IMR-90 (cell line): ENCODE measurements at regions not wholly inside any gene's neighbourhood (a gene's known extent, or its start where the extent isn't known, plus 50 kb on each side); places are given as distances from the start of the nearest gene placed in this dataset.
A peak's percentile ranks its signal among the peaks of the same experiment; 100 is the strongest.

ENCODE experiments used
- ATAC-seq: fragments of 200-7000 bp; cut with Tn5 transposase; 2 replicates; pipeline ENCODE4 v1.9.1; 2020; ENCODE audit warnings: low read depth, mild to moderate bottlenecking, moderate library complexity
- BruUV-seq: library from RNA; stranded (reverse); fragments of 400-500 nt; replicated peaks from 2 replicates; lab custom pipeline; 2021; lab: Mats Ljungman, UMichigan
- CTCF ChIA-PET: fragments of 300-600 bp; formaldehyde crosslinking; extraction: SDS; loops from one replicate; lab custom pipeline; 2021; ENCODE audit warnings: antibody characterized with exemption; lab: Yijun Ruan, JAX
- POLR2A ChIA-PET: fragments of 300-600 bp; sonication (Branson Sonifier 250); formaldehyde crosslinking; loops from one replicate; lab custom pipeline; 2022; ENCODE audit warnings: antibody characterized with exemption; ENCODE audit not compliant: unreplicated experiment; lab: Charles Lee
- DNase-seq: peaks from one replicate; pipeline ENCODE4 v3.0.0; 2013
- H2AFZ ChIP-seq: replicated peaks from 2 replicates; pipeline ENCODE3; 2013; ENCODE audit warnings: low read length, mild to moderate bottlenecking; ENCODE audit not compliant: poor library complexity
- H2AK5ac ChIP-seq: 2 replicates; pipeline ENCODE4 v1.6.1; 2013; ENCODE audit warnings: low read depth, low read length, inconsistent platforms
- H2AK9ac ChIP-seq: replicated peaks from 2 replicates; pipeline ENCODE3; 2013; ENCODE audit warnings: mild to moderate bottlenecking, low read depth, low read length, moderate library complexity; ENCODE audit not compliant: poor library complexity
- H2BK120ac ChIP-seq: 2 replicates; pipeline ENCODE4 v1.6.1; 2013; ENCODE audit warnings: low read depth, low read length, inconsistent platforms
- H2BK15ac ChIP-seq: 3 replicates; pipeline ENCODE4 v1.6.1; 2013; ENCODE audit warnings: low read depth, low read length, inconsistent platforms
- H2BK20ac ChIP-seq: 2 replicates; pipeline ENCODE4 v1.6.1; 2013; ENCODE audit warnings: low read depth, mild to moderate bottlenecking, inconsistent platforms, low read length, moderate library complexity
- H2BK5ac ChIP-seq: 2 replicates; pipeline ENCODE4 v1.6.1; 2013; ENCODE audit warnings: mild to moderate bottlenecking, low read depth, low read length, inconsistent platforms; ENCODE audit not compliant: poor library complexity, severe bottlenecking
- H3K14ac ChIP-seq: replicated peaks from 2 replicates; pipeline ENCODE4 v1.6.1; 2013; ENCODE audit warnings: low read depth, low read length, inconsistent platforms
- H3K18ac ChIP-seq: 2 replicates; pipeline ENCODE4 v1.6.1; 2013; ENCODE audit warnings: low read depth, low read length, control low read depth
- H3K23ac ChIP-seq: 2 replicates; pipeline ENCODE4 v1.6.1; 2013; ENCODE audit warnings: low read depth, low read length, inconsistent platforms
- H3K27ac ChIP-seq: 2 replicates; pipeline ENCODE4 v1.5.1; 2013; ENCODE audit warnings: mild to moderate bottlenecking, control low read depth, low read length; ENCODE audit not compliant: insufficient read depth
- H3K27me3 ChIP-seq: 2 replicates; pipeline ENCODE4 v1.6.1; 2013; ENCODE audit warnings: low read length; ENCODE audit not compliant: control insufficient read depth, insufficient read depth
- H3K36me3 ChIP-seq: 2 replicates; pipeline ENCODE4 v1.6.1; 2013; ENCODE audit warnings: low read length, mixed read lengths; ENCODE audit not compliant: control insufficient read depth, insufficient read depth
- H3K4ac ChIP-seq: 2 replicates; pipeline ENCODE4 v1.6.1; 2013; ENCODE audit warnings: low read depth, low read length, inconsistent platforms
- H3K4me1 ChIP-seq: 2 replicates; pipeline ENCODE4 v1.6.1; 2013; ENCODE audit warnings: low read length, mixed read lengths; ENCODE audit not compliant: control insufficient read depth, insufficient read depth
- H3K4me2 ChIP-seq: 2 replicates; pipeline ENCODE4 v1.6.1; 2013; ENCODE audit warnings: low read depth, mild to moderate bottlenecking, control low read depth, low read length, moderate library complexity
- H3K4me3 ChIP-seq: 2 replicates; pipeline ENCODE4 v1.5.1; 2013; ENCODE audit warnings: low read depth, mild to moderate bottlenecking, control low read depth, low read length, moderate library complexity; ENCODE audit not compliant: insufficient read depth
- H3K56ac ChIP-seq: 2 replicates; pipeline ENCODE4 v1.6.1; 2013; ENCODE audit warnings: low read length, inconsistent platforms; ENCODE audit not compliant: insufficient read depth; ENCODE audit errors: extremely low read depth
- H3K79me1 ChIP-seq, 2 experiments: 2 replicates each; pipeline ENCODE4 v1.6.1; 2013; ENCODE audit warnings: low read length in 2 of 2, inconsistent platforms in 1 of 2, low read depth in 1 of 2
- H3K9ac ChIP-seq: 2 replicates; pipeline ENCODE4 v1.6.1; 2013; ENCODE audit warnings: low read depth, low read length, control low read depth
- H3K9me1 ChIP-seq: 2 replicates; pipeline ENCODE4 v1.6.1; 2013; ENCODE audit warnings: low read length, inconsistent platforms; ENCODE audit not compliant: insufficient read depth
- H3K9me3 ChIP-seq: 2 replicates; pipeline ENCODE4 v1.6.1; 2013; ENCODE audit warnings: low read length; ENCODE audit not compliant: control insufficient read depth, insufficient read depth
- H4K20me1 ChIP-seq: 2 replicates; pipeline ENCODE4 v1.6.1; 2013; ENCODE audit warnings: low read length, inconsistent platforms; ENCODE audit not compliant: insufficient read depth
- H4K5ac ChIP-seq: 2 replicates; pipeline ENCODE4 v1.6.1; 2013; ENCODE audit warnings: mild to moderate bottlenecking, low read depth, low read length, control low read depth
- H4K8ac ChIP-seq, 2 experiments: 2 replicates each; pipeline ENCODE4 v1.6.1; 2013; ENCODE audit warnings: low read depth in 2 of 2, low read length in 2 of 2, control low read depth in 1 of 2, inconsistent platforms in 1 of 2
- H4K91ac ChIP-seq: 2 replicates; pipeline ENCODE4 v1.6.1; 2013; ENCODE audit warnings: low read depth, low read length, inconsistent platforms; ENCODE audit not compliant: insufficient read depth
- CTCF ChIP-seq: conservative IDR thresholded peaks from 2 replicates; pipeline ENCODE4 v1.5.1; 2012; ENCODE audit warnings: mild to moderate bottlenecking, low read depth, low read length, improper control_type of control experiment
- ELK1 ChIP-seq: fragments of 150-350 bp; IDR thresholded peaks from 2 replicates; pipeline ENCODE4 v1.6.1; 2016; ENCODE audit warnings: low read depth, mild to moderate bottlenecking, low read length, moderate library complexity, borderline replicate concordance
- FOS ChIP-seq: fragments of 150-350 bp; IDR thresholded peaks from 2 replicates; pipeline ENCODE4 v1.6.1; 2016; ENCODE audit warnings: low read depth, low read length
- MAFK ChIP-seq: IDR thresholded peaks from 2 replicates; pipeline ENCODE4 v1.6.1; 2012; ENCODE audit warnings: low read depth, low read length, improper control_type of control experiment
- MXI1 ChIP-seq: IDR thresholded peaks from 2 replicates; pipeline ENCODE4 v1.6.1; 2012; ENCODE audit warnings: low read depth, mild to moderate bottlenecking, low read length, moderate library complexity, borderline replicate concordance
- NFE2L2 ChIP-seq: fragments of 150-350 bp; IDR thresholded peaks from 2 replicates; pipeline ENCODE4 v1.6.1; 2016; ENCODE audit warnings: low read depth, mild to moderate bottlenecking, low read length
- POLR2A ChIP-seq: IDR thresholded peaks from 2 replicates; pipeline ENCODE4 v1.6.1; 2012; ENCODE audit warnings: mild to moderate bottlenecking, low read depth, low read length
- RAD21 ChIP-seq: IDR thresholded peaks from 2 replicates; pipeline ENCODE4 v1.6.1; 2012; ENCODE audit warnings: low read length, improper control_type of control experiment
- RCOR1 ChIP-seq: IDR thresholded peaks from 2 replicates; pipeline ENCODE4 v1.6.1; 2012; ENCODE audit warnings: mild to moderate bottlenecking, low read length, improper control_type of control experiment; ENCODE audit not compliant: insufficient replicate concordance
- USF2 ChIP-seq: fragments of 150-350 bp; IDR thresholded peaks from 2 replicates; pipeline ENCODE4 v1.6.1; 2017; ENCODE audit warnings: mild to moderate bottlenecking, antibody characterized with exemption, low read length, low read depth
- WGBS, 2 experiments: methylation state at CpG; one replicate each; pipeline versions ENCODE4 v1.1.5 to v1.1.7; 2013; ENCODE audit warnings: missing lambda C conversion rate in 2 of 2; ENCODE audit not compliant: insufficient read length in 1 of 2; ENCODE audit errors: extremely low coverage in 2 of 2; 5-methylcytosine and 5-hydroxymethylcytosine counted together
- dilution Hi-C: fragments of 300-500 bp; cut with HindIII; formaldehyde crosslinking; loops from one replicate; pipeline ENCODE4 v1.14.3; 2018; ENCODE audit warnings: low sequenced_read_pairs; ENCODE audit not compliant: unreplicated experiment
- in situ Hi-C: fragments of 300-500 bp; cut with MboI; formaldehyde crosslinking; loops from 3 replicates; pipeline ENCODE4 v1.14.3; 2019; ENCODE audit warnings: low sequenced_read_pairs, inconsistent platforms, mixed read lengths
- intact Hi-C: fragments of 100-400 bp; cut with micrococcal nuclease; formaldehyde crosslinking; loops from 2 replicates; pipeline ENCODE4 v1.10.0; 2022

GRCh38 chr13:44197791-44198770 is 175.5 kb upstream of the SERP2 start (continued):
- TF ChIP-seq USF2: no peak

GRCh38 chr13:44198826-44199225 is 174.8 kb upstream of the SERP2 start:
- Histone ChIP-seq H3K27me3 (no peaks in the 10 kb centered on the region; the same call in 1 of the 2 replicates), H3K23ac (no peak overlapping the region), H2BK15ac (no peak overlapping the region), H3K79me1 (no peaks in the 10 kb centered on the region), H2AK9ac (no peak overlapping the region), H2BK5ac (no peak overlapping the region), H3K4me2 (no peak overlapping the region), H2BK120ac (no peak overlapping the region), H3K9ac (no peak overlapping the region), H4K8ac (no peak overlapping the region), H3K4ac (no peak overlapping the region), H3K36me3 (no peaks in the 10 kb centered on the region), H3K27ac (no peak overlapping the region), H2BK20ac (no peak overlapping the region), H2AFZ (no peak overlapping the region), H3K4me3 (no peak overlapping the region), H4K5ac (no peak overlapping the region), H2AK5ac (no peak overlapping the region), H3K9me3 (no peaks in the 10 kb centered on the region), H4K20me1 (no peaks in the 10 kb centered on the region), H4K91ac (no peak overlapping the region), H3K14ac (peak overlapping the region; percentile 39; the same call in 1 of the 2 replicates), H3K18ac (no peak overlapping the region), H3K56ac (no peak overlapping the region), H3K4me1 (peaks cover 3% of the 10 kb centered on the region; the same call in 1 of the 2 replicates), H3K9me1 (no peaks in the 10 kb centered on the region; the same call in 1 of the 2 replicates)
- no peak for DNase-seq
- WGBS, 2 experiments: no CpG with 5 or more reads among the region's 3 CpGs
- intact Hi-C loops (no loop called here), in situ Hi-C loops (no loop called here), dilution Hi-C loops (no loop called here)
- no peak for ATAC-seq
- no TSS peak for BruUV-seq
- POLR2A ChIA-PET: no interaction called here
- CTCF ChIA-PET: no interaction called here
- TF ChIP-seq USF2: no peak
- no peak for TF ChIP-seq CTCF
- no peak for TF ChIP-seq RAD21
- TF ChIP-seq FOS: no peak
- TF ChIP-seq POLR2A: no peak
- no peak for TF ChIP-seq RCOR1
- TF ChIP-seq ELK1: no peak
- no peak for TF ChIP-seq MXI1
- TF ChIP-seq MAFK: no peak
- TF ChIP-seq NFE2L2: no peak
